Left ventricle myocardium inferior (tissue), 1 donor: ENCODE measurements at regions not wholly inside any gene's neighbourhood (a gene's known extent, or its start where the extent isn't known, plus 50 kb on each side); places are given as distances from the start of the nearest gene placed in this dataset.

ENCODE experiments used
- DNase-seq: peaks from one replicate; pipeline ENCODE4 v3.0.0-alpha.2; 2020
- H3K27ac ChIP-seq: fragments of 200-600 bp; replicated peaks from 2 replicates; pipeline ENCODE4 v1.8.0; 2021
- H3K27me3 ChIP-seq: fragments of 200-600 bp; 2 replicates; pipeline ENCODE4 v1.8.0; 2021; ENCODE audit warnings: low read depth
- H3K36me3 ChIP-seq: fragments of 200-600 bp; 2 replicates; pipeline ENCODE4 v1.8.0; 2021
- H3K4me1 ChIP-seq: fragments of 200-600 bp; 2 replicates; pipeline ENCODE4 v1.8.0; 2021
- H3K4me3 ChIP-seq: fragments of 200-600 bp; 2 replicates; pipeline ENCODE4 v1.8.0; 2021; ENCODE audit warnings: mild to moderate bottlenecking, moderate library complexity
- H3K9me3 ChIP-seq: fragments of 200-600 bp; replicated peaks from 2 replicates; pipeline ENCODE4 v1.8.0; 2021
- intact Hi-C: fragments of 100-400 bp; cut with micrococcal nuclease; formaldehyde crosslinking; loops from one replicate; pipeline ENCODE4 v1.11.0; 2022
- TF ChIP-seq, protein P1 (sequence below): fragments of 200-600 bp; IDR thresholded peaks from 2 replicates; pipeline ENCODE4 v1.8.0; 2021; ENCODE audit warnings: antibody characterized with exemption, mild to moderate bottlenecking, borderline replicate concordance
- donor health status: DM: no; HTN: yes; CAD: no; lungs with severe emphysema.

DNA sequence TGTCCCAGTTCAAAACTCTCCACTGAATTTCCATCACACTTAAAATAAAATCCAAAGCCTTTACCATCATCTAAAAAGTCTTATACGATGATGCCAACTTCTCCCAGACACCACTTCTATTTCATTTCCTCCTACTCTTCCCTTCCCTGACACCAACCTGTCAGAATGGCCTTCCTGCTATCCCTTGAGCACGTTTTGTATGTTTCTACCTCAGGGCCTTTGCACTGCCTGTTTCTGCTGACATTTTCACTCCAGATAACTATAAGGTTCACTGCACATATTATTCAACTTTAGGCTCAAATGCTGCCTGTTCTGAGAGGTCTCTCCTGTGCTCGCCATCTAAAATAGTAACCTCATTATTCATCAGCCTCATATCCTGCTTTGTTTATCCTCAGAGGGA is 269.6 kb downstream of the HTR7 start:
- DNase-seq: no peak
- no peaks in the 10 kb centered on the region for H3K4me1 ChIP-seq
- no peaks in the 10 kb centered on the region for H3K36me3 ChIP-seq
- TF ChIP-seq, protein P1, sequence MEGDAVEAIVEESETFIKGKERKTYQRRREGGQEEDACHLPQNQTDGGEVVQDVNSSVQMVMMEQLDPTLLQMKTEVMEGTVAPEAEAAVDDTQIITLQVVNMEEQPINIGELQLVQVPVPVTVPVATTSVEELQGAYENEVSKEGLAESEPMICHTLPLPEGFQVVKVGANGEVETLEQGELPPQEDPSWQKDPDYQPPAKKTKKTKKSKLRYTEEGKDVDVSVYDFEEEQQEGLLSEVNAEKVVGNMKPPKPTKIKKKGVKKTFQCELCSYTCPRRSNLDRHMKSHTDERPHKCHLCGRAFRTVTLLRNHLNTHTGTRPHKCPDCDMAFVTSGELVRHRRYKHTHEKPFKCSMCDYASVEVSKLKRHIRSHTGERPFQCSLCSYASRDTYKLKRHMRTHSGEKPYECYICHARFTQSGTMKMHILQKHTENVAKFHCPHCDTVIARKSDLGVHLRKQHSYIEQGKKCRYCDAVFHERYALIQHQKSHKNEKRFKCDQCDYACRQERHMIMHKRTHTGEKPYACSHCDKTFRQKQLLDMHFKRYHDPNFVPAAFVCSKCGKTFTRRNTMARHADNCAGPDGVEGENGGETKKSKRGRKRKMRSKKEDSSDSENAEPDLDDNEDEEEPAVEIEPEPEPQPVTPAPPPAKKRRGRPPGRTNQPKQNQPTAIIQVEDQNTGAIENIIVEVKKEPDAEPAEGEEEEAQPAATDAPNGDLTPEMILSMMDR: no peak
- H3K9me3 ChIP-seq: no peaks in the 10 kb centered on the region
- no peak overlapping the region for H3K4me3 ChIP-seq
- no peak overlapping the region for H3K27ac ChIP-seq
- H3K27me3 ChIP-seq: no peaks in the 10 kb centered on the region
- intact Hi-C loops: no loop called here

DNA sequence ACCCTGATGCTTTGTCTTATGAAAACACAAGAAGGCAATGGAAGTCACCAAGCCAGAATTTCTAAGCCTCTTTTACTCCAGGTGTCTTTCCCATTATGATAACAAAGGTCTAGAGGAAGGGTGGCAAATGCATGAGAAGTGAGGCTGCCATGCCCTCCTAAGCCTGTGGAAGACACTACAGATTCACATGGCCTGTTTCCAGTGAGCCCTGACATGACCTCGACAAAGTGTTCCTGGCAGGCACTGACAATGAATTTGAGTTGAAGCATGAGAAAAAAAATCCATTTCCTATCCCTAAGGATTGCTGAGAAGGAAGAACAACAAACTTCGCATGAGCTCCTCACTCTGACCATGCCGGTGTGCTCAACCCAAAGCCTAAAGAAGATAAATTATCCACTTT is 268.0 kb downstream of the HTR7 start:
- Histone ChIP-seq H3K36me3 (no peaks in the 10 kb centered on the region), H3K27me3 (no peaks in the 10 kb centered on the region), H3K4me1 (no peaks in the 10 kb centered on the region), H3K27ac (no peak overlapping the region), H3K4me3 (no peak overlapping the region), H3K9me3 (no peaks in the 10 kb centered on the region)
- intact Hi-C loops: no loop called here
- TF ChIP-seq, protein P1: no peak
- no peak for DNase-seq

DNA sequence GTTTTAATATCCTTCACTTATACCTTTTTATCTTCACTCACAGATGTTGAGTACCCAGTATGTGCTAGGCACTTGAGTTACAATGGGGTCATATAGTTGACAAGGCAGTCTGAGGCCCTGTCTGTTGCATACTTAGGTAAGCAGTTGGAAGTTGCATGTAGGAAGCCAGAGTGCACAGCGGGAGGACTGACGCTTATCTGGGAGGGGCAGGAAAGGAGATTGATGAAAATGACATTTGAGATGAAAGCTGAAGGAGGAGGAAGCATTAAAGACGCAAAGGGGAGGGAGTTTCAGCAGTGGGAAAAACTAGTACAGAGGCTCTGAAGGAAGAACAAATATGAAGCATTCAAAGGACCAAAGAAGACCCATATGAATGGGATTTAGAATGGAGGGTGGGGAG is 266.2 kb downstream of the HTR7 start:
- Histone ChIP-seq H3K36me3 (no peaks in the 10 kb centered on the region), H3K27ac (no peak overlapping the region), H3K27me3 (no peaks in the 10 kb centered on the region), H3K4me3 (no peak overlapping the region), H3K4me1 (no peaks in the 10 kb centered on the region), H3K9me3 (no peaks in the 10 kb centered on the region)
- intact Hi-C loops: no loop called here
- TF ChIP-seq, protein P1: no peak
- no peak for DNase-seq

DNA sequence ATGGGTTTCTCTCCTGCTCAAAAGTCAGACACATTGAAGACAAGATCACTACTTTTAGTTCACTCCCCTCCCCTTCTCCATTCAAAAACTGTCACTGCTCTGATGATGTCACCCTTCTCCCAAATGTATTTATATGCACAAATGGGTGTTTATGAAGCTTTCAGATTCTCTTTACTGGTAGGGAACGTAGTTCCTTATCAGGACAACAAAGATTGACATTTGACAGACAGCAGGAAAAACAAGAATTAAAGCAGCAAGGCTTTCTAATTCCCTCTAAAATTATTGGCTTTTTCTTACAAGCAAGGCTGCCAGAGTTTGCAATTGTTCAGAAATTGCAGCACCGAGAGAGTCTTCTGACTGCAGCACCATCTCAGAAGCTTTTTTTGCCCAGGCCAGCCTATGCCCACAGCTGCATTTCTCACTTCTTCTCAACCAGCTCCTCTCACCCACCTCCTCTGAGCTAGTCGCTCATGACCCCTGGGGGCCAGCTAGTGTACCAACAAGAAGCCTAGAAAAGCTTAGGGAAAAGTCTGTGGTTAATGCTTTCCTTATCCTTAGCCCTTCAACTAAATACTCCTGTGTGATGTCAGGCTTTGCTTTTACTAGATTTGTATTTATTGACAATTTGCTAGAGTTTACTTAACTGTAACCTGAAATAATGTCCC is 265.1 kb downstream of the HTR7 start:
- no peak overlapping the region for H3K4me3 ChIP-seq
- DNase-seq: peak; percentile 19

DNA sequence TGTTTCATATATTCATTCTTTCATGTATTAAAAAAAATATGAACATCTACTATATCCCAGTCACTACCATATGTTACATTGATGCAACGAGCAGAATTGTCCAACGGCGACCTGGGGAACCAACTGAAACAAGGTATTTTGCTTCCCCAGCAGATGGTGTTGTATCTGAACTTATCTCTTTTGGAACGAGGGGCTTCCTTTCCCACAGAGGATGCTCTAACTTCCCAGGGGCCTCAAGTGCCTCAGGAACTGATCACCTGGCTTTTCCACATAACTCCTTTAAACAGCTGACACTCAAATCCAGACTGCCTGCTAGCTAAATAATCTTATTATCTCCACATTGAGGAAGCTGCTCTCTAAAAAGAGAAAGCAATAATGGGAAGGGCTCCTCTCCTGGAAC is 259.3 kb downstream of the HTR7 start:
- no peaks in the 10 kb centered on the region for H3K4me1 ChIP-seq
- intact Hi-C loops: no loop called here
- H3K4me3 ChIP-seq: no peak overlapping the region
- DNase-seq: no peak
- H3K27me3 ChIP-seq: no peaks in the 10 kb centered on the region
- TF ChIP-seq, protein P1: no peak
- no peaks in the 10 kb centered on the region for H3K36me3 ChIP-seq
- no peak overlapping the region for H3K27ac ChIP-seq
- H3K9me3 ChIP-seq: peaks cover 4% of the 10 kb centered on the region

More for the DNA sequence above, 265.1 kb downstream of the HTR7 start:
- intact Hi-C loops: no loop called here
- no peaks in the 10 kb centered on the region for H3K27me3 ChIP-seq
- H3K4me1 ChIP-seq: no peaks in the 10 kb centered on the region
- H3K27ac ChIP-seq: peak overlapping the region; percentile 9
- TF ChIP-seq, protein P1: peak; percentile 44
- H3K36me3 ChIP-seq: no peaks in the 10 kb centered on the region
- no peaks in the 10 kb centered on the region for H3K9me3 ChIP-seq
